ENCODE measurements at regions not wholly inside any gene's neighbourhood (a gene's known extent, or its start where the extent isn't known, plus 50 kb on each side); places are given as distances from the start of the nearest gene placed in this dataset.

DNA sequence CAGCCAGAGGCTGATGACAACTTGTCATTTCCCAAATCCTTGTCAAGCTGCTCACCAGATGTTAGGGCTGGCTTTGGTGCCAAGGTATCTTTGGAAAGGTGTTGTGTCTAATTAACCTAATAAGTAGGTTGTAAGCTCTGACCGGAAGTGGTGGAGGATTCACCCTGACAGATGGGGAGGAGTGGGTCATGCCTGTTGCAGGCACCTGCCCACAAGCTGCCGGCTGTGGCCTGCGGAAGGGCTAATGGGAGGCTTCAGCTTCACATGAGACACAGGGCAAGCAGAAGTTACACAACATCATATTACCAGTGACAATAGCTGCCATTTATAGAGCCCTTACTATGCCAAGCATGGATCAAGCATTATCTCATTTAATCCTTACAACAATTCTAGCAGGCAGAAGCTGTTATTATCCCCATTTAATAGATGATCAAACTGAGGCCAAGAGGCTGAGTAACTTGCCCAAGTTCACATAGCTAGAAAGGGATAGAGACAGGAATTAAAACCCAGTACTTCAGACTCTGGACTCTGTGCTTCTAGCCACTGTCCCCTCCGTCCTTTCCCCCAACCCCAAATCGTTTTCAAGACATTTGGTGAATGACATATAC is 63.1 kb upstream of the DUSP5 start:
- DNase-seq = no peak
- 100% methylated on average over 1 of the region's 5 CpGs for WGBS (ENCODE audit: insufficient coverage, low lambda C conversion rate)

DNA sequence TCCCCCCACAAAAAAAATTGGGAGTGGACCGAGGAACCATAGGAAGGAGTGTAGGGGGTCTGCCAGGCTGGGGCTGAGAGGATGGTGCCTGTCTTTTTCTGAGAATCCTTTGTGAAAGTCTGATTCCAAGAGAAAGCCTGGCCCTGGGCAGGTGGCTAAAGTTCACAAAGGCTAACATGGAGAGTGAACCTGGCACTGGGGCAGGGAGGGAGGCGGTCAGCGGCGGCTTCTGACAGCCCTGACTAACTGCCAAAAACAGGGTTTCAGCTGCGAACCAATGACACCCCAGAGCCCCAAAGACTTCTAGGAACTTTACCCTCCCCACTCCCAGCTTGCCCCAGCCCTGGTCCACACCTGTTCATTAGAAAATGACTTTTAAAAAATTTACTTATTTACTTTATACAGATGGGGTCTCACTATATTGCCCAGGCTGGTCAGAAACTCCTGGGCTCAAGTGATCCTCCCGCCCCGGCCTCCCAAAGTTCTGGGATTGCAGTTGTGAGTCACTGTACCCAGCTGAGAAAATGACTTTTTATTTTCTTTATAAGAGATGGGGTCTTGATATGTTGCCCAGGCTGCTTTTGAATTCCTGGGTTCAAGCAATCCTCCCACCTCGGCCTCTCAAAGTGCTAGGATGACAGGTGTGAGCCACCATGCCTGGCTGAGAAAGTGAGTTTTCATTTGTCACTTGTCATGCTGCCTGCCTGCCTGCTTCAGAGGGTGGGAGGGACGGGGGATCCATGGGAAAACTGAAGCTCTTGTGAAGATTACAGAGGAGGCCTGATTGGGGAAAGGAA is 61.0 kb upstream of the DUSP5 start:
- Histone ChIP-seq H3K4me3 (ENCODE audit: low read length) (no peak overlapping the region), H3K27me3 (ENCODE audit: control insufficient read depth, insufficient read depth, low read length) (no peaks in the 10 kb centered on the region), H3K9me3 (ENCODE audit: control insufficient read depth, low read depth, low read length) (no peaks in the 10 kb centered on the region), H3K27ac (ENCODE audit: low read length) (no peak overlapping the region), H3K4me1 (ENCODE audit: control insufficient read depth, insufficient read depth, low read length) (no peaks in the 10 kb centered on the region), H3K36me3 (ENCODE audit: control insufficient read depth, insufficient read depth, low read length) (no peaks in the 10 kb centered on the region)
- no CpG with 5 or more reads among the region's 9 CpGs for WGBS (ENCODE audit: insufficient coverage, low lambda C conversion rate)
- DNase-seq = no peak

More for the DNA sequence above, 63.1 kb upstream of the DUSP5 start:
- Histone ChIP-seq H3K27me3 (ENCODE audit: control insufficient read depth, insufficient read depth, low read length) (no peaks in the 10 kb centered on the region), H3K4me1 (ENCODE audit: control insufficient read depth, insufficient read depth, low read length) (no peaks in the 10 kb centered on the region), H3K4me3 (ENCODE audit: low read length) (no peak overlapping the region), H3K9me3 (ENCODE audit: control insufficient read depth, low read depth, low read length) (no peaks in the 10 kb centered on the region), H3K36me3 (ENCODE audit: control insufficient read depth, insufficient read depth, low read length) (no peaks in the 10 kb centered on the region), H3K27ac (ENCODE audit: low read length) (no peak overlapping the region)

DNA sequence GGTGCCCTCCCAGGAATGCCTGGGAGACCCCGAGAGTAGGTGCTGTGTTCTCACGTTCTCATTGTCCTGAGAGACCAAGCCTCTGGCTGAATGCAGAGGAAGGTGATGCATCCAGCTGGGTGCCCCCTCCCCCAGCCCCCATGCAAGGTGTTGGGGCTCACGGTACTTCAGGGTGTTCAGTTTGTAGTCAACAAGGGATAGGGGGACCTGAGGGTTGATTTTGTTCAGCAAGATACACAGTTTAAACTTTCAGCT is 60.4 kb upstream of the DUSP5 start:
- WGBS (ENCODE audit: insufficient coverage, low lambda C conversion rate) = no CpG with 5 or more reads among the region's 3 CpGs

DNA sequence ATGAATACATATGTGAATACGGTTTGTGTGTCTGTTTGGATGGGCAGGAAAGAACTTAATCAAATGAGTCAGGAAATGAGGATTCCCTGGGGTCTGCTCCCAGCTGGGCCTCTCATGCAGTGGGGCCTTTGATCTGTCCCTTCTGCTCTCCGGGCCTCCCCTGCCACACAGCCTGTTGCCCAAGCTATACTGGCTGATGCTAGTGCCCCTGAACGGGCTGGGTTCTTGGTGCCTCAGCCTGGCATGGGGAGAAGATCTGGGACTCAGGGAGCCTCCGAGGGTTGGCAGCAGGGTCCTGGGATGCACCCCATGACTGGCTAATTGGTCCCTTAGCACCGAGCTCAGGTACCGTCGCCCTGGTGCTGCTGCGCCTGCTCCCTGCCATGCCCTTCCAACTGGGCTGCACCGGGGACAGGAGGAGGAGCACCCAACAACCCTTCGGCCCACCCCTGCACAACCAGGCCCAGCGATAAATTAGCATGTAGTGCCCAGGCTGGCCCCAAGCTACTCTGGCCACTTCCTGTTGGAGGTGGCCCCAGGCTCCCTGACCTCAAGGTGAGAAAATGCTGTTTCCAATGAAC is 59.9 kb upstream of the DUSP5 start:
- H3K27ac ChIP-seq (ENCODE audit: low read length) = no peak overlapping the region
- no peak overlapping the region for H3K4me3 ChIP-seq (ENCODE audit: low read length)
- WGBS (ENCODE audit: insufficient coverage, low lambda C conversion rate) = no CpG with 5 or more reads among the region's 11 CpGs
- no peaks in the 10 kb centered on the region for H3K4me1 ChIP-seq (ENCODE audit: control insufficient read depth, insufficient read depth, low read length)
- DNase-seq = no peak
- H3K27me3 ChIP-seq (ENCODE audit: control insufficient read depth, insufficient read depth, low read length) = no peaks in the 10 kb centered on the region
- H3K36me3 ChIP-seq (ENCODE audit: control insufficient read depth, insufficient read depth, low read length) = no peaks in the 10 kb centered on the region
- H3K9me3 ChIP-seq (ENCODE audit: control insufficient read depth, low read depth, low read length) = no peaks in the 10 kb centered on the region

More for the DNA sequence above, 60.4 kb upstream of the DUSP5 start:
- Histone ChIP-seq H3K27ac (ENCODE audit: low read length) (no peak overlapping the region), H3K9me3 (ENCODE audit: control insufficient read depth, low read depth, low read length) (no peaks in the 10 kb centered on the region), H3K4me1 (ENCODE audit: control insufficient read depth, insufficient read depth, low read length) (no peaks in the 10 kb centered on the region), H3K27me3 (ENCODE audit: control insufficient read depth, insufficient read depth, low read length) (no peaks in the 10 kb centered on the region), H3K36me3 (ENCODE audit: control insufficient read depth, insufficient read depth, low read length) (no peaks in the 10 kb centered on the region), H3K4me3 (ENCODE audit: low read length) (no peak overlapping the region)
- no peak for DNase-seq

DNA sequence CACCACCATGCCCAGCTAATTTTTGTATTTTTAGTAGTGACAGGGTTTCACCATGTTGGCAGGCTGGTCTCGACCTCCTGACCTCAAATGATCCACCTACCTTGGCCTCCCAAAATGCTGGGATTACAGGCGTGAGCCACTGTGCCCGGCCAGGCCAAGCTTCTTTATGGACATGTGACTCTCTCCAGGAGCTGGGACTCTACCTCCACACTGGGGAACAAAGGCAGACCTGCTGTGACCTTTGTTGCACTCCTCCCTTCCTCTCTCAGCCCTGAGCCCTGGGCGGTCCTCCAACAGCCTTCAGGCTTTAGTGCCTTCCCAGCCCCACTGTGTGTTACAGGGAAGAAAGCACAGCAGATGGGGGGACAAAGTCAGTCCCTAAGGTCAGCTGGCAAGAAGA is 55.0 kb upstream of the DUSP5 start:
- no peak for DNase-seq
- no peaks in the 10 kb centered on the region for H3K4me1 ChIP-seq (ENCODE audit: control insufficient read depth, insufficient read depth, low read length)
- WGBS (ENCODE audit: insufficient coverage, low lambda C conversion rate) = no CpG with 5 or more reads among the region's 4 CpGs

DNA sequence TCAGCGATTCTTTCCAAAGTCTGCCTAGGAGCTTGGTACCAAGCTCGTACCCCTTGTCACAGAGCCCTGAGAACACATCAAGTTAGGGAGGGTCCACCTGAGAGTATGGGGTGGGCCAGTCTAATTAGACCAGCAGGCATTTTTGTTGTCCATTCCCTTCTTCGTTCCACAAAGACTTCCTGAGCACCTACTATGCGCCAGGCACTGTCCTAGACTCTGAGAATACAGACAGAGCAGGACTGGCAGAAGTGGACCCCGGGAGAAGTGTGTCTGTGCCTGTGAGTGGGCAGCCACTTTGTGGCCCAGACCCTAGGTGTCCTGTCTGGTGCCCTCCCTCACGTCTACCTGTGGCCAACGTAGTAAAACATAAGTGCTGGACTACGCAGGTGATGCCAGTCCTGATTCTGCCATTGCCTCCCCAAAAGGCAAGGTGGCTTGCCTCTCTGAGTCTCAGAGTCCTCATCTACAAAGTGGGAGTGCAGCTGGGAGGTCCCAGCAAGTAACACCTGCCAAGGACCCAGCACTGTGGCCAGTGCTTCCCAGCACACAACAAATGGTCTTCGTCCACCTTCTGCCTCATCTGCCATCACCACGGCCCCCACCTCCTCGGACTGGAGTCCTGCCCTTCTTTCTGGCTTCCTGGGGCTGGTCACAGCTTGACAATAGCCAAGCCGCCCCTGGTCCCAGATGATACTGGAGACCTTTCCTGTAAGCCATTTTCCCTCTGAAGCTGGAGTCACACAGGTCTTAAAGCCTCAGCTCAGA is 54.3 kb upstream of the DUSP5 start:
- DNase-seq = no peak
- no peaks in the 10 kb centered on the region for H3K4me1 ChIP-seq (ENCODE audit: control insufficient read depth, insufficient read depth, low read length)

More for the DNA sequence above, 55.0 kb upstream of the DUSP5 start:
- Histone ChIP-seq H3K4me3 (ENCODE audit: low read length) (no peak overlapping the region), H3K27me3 (ENCODE audit: control insufficient read depth, insufficient read depth, low read length) (no peaks in the 10 kb centered on the region), H3K9me3 (ENCODE audit: control insufficient read depth, low read depth, low read length) (no peaks in the 10 kb centered on the region), H3K36me3 (ENCODE audit: control insufficient read depth, insufficient read depth, low read length) (no peaks in the 10 kb centered on the region), H3K27ac (ENCODE audit: low read length) (no peak overlapping the region)

DNA sequence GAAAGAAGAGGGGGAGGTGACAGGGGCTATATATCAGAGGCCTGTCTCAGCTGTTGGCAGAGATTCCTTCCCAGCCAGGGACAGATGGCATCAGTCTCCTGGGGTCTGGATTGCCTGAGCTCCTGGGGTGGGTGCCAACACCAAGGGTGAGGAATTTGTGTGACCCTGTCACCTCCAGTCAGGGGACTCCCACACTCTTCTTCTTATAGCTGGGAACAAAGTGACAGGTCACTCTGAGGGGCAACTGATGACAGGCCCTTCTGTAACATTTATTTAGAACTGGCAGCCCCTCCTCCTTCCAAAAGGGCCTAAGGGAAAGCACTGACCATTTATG is 53.7 kb upstream of the DUSP5 start:
- Histone ChIP-seq H3K27me3 (ENCODE audit: control insufficient read depth, insufficient read depth, low read length) (no peaks in the 10 kb centered on the region), H3K4me3 (ENCODE audit: low read length) (no peak overlapping the region), H3K36me3 (ENCODE audit: control insufficient read depth, insufficient read depth, low read length) (no peaks in the 10 kb centered on the region), H3K4me1 (ENCODE audit: control insufficient read depth, insufficient read depth, low read length) (no peaks in the 10 kb centered on the region), H3K27ac (ENCODE audit: low read length) (no peak overlapping the region), H3K9me3 (ENCODE audit: control insufficient read depth, low read depth, low read length) (no peaks in the 10 kb centered on the region)
- DNase-seq = no peak

More for the DNA sequence above, 54.3 kb upstream of the DUSP5 start:
- no peak overlapping the region for H3K4me3 ChIP-seq (ENCODE audit: low read length)
- no CpG with 5 or more reads among the region's 12 CpGs for WGBS (ENCODE audit: insufficient coverage, low lambda C conversion rate)
- no peaks in the 10 kb centered on the region for H3K36me3 ChIP-seq (ENCODE audit: control insufficient read depth, insufficient read depth, low read length)
- H3K9me3 ChIP-seq (ENCODE audit: control insufficient read depth, low read depth, low read length) = no peaks in the 10 kb centered on the region
- H3K27me3 ChIP-seq (ENCODE audit: control insufficient read depth, insufficient read depth, low read length) = no peaks in the 10 kb centered on the region
- no peak overlapping the region for H3K27ac ChIP-seq (ENCODE audit: low read length)

DNA sequence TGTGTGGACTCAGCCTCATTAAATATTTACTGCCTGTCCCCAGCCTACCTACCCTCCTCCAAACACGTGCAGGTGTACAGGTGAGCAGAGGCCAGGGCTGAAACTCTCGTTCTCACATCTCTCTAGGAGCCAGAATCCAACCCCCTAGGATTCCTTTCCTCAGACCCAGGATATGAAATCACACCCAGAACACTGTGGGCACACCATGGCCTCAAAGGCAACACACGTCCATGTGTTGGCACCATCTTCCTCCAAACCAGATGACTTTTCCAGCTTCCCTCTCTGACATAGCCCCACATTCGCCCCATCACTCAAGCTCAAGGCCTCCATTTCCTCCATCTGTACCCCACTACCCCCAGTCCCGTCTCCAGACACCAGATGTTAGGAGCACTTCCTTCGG is 51.8 kb upstream of the DUSP5 start:
- H3K36me3 ChIP-seq (ENCODE audit: control insufficient read depth, insufficient read depth, low read length) = no peaks in the 10 kb centered on the region
- no peaks in the 10 kb centered on the region for H3K4me1 ChIP-seq (ENCODE audit: control insufficient read depth, insufficient read depth, low read length)
- no peaks in the 10 kb centered on the region for H3K9me3 ChIP-seq (ENCODE audit: control insufficient read depth, low read depth, low read length)
- H3K27me3 ChIP-seq (ENCODE audit: control insufficient read depth, insufficient read depth, low read length) = no peaks in the 10 kb centered on the region
- no peak for DNase-seq
- no peak overlapping the region for H3K4me3 ChIP-seq (ENCODE audit: low read length)
- no CpG with 5 or more reads among the region's 6 CpGs for WGBS (ENCODE audit: insufficient coverage, low lambda C conversion rate)
- H3K27ac ChIP-seq (ENCODE audit: low read length) = no peak overlapping the region

DNA sequence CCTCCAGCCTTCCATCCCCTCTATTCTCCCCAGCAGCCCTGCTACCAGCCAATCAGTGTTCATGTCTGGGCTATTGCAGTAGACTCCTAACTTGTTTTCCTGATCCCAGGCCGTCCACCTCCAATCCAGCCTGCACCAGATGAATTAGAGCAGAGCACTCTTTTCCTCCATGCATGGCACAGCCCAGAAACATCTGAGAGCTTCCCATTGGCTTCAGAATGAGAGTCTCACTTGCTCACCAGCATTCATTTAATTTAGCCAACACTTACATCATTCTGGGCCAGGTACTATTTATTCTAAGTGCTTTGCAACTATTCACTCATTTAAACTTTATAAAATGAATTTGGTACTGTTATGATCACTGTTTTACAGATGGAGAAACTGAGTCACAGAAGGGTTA is 51.4 kb upstream of the DUSP5 start:
- no peak overlapping the region for H3K27ac ChIP-seq (ENCODE audit: low read length)
- DNase-seq = no peak
- 83% methylated on average over 1 of the region's 1 CpG for WGBS (ENCODE audit: insufficient coverage, low lambda C conversion rate)

DNA sequence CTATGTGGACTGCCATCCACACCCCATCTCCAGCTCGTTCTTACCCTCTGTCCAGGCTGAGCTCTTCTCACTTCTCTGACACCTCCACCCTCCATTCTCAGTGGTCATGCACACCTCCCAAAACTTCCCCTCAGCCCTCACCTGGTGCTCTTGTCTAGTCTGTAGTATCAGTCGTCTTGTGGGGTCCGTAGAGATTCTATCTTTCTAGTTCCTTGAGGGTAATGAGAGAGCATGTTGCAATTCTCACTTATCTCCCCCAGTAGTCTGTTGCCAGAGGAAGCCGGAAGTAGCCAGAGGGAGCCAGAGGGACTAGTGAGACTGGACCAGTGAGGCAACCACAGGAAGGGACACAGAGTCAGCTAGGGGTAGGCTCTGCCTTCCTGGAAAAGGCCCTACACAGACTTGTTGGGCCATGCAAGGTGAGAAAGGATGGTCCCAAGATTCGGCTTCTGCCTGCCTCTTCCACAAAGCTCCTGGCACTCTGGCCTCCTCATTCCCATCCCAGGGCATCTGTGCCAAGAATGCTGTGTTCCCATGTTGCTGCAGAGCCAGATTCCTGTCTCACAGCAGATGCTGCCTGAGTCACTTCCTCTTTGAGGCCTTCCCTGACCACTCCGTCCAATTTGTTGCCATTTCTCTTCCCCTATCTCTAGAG is 50.6 kb upstream of the DUSP5 start:
- DNase-seq = no peak
- H3K4me1 ChIP-seq (ENCODE audit: control insufficient read depth, insufficient read depth, low read length) = no peaks in the 10 kb centered on the region
- H3K9me3 ChIP-seq (ENCODE audit: control insufficient read depth, low read depth, low read length) = no peaks in the 10 kb centered on the region
- no peaks in the 10 kb centered on the region for H3K36me3 ChIP-seq (ENCODE audit: control insufficient read depth, insufficient read depth, low read length)
- no peak overlapping the region for H3K27ac ChIP-seq (ENCODE audit: low read length)
- WGBS (ENCODE audit: insufficient coverage, low lambda C conversion rate) = 40% methylated on average over 1 of the region's 6 CpGs
- no peaks in the 10 kb centered on the region for H3K27me3 ChIP-seq (ENCODE audit: control insufficient read depth, insufficient read depth, low read length)
- H3K4me3 ChIP-seq (ENCODE audit: low read length) = no peak overlapping the region

More for the DNA sequence above, 51.4 kb upstream of the DUSP5 start:
- Histone ChIP-seq H3K4me3 (ENCODE audit: low read length) (no peak overlapping the region), H3K27me3 (ENCODE audit: control insufficient read depth, insufficient read depth, low read length) (no peaks in the 10 kb centered on the region), H3K36me3 (ENCODE audit: control insufficient read depth, insufficient read depth, low read length) (no peaks in the 10 kb centered on the region), H3K4me1 (ENCODE audit: control insufficient read depth, insufficient read depth, low read length) (no peaks in the 10 kb centered on the region), H3K9me3 (ENCODE audit: control insufficient read depth, low read depth, low read length) (no peaks in the 10 kb centered on the region)
